K562 (cell line): ENCODE measurements at regions not wholly inside any gene's neighbourhood (a gene's known extent, or its start where the extent isn't known, plus 50 kb on each side); places are given as distances from the start of the nearest gene placed in this dataset.

Source experiments
- ARHGAP35 ChIP-seq: fragments of 450-650 bp; IDR thresholded peaks from 2 replicates; pipeline ENCODE4 v1.6.1; 2018; ENCODE audit not compliant: partially characterized antibody
- CREBBP ChIP-seq: IDR thresholded peaks from one replicate; pipeline ENCODE4 v1.6.1; 2012; ENCODE audit warnings: low read depth, mild to moderate bottlenecking, control low read depth, inconsistent platforms, low read length
- NRF1 ChIP-seq, 2 experiments: fragments of 450-650 bp; IDR thresholded peaks in 1 of 2; conservative IDR thresholded peaks in 1 of 2; 2 replicates each; pipeline ENCODE4 v1.6.1; 2014; ENCODE audit warnings: mild to moderate bottlenecking in 2 of 2
- PKNOX1 ChIP-seq: fragments of 450-650 bp; IDR thresholded peaks from 2 replicates; pipeline ENCODE4 v1.6.1; 2016
- POLR2AphosphoS5 ChIP-seq: IDR thresholded peaks from 2 replicates; pipeline ENCODE4 v1.6.1; 2011; ENCODE audit warnings: mild to moderate bottlenecking, low read depth, low read length, moderate library complexity; ENCODE audit not compliant: control insufficient read depth, insufficient read depth
- RFX1 ChIP-seq: fragments of 450-650 bp; IDR thresholded peaks from 2 replicates; pipeline ENCODE4 v1.6.1; 2016; ENCODE audit warnings: mild to moderate bottlenecking, moderate library complexity
- TEAD1 ChIP-seq, 2 experiments: fragments of 450-650 bp in 1 of 2; sonication (generic) in 1 of 2; formaldehyde crosslinking; IDR thresholded peaks; 2 replicates each; pipeline versions ENCODE4 v1.4.0 to v1.8.0; 2020 to 2022; ENCODE audit warnings: mild to moderate bottlenecking in 2 of 2, missing genetic modification reagents in 1 of 2
- ZFP1 ChIP-seq: fragments of 450-650 bp; formaldehyde crosslinking; IDR thresholded peaks from 2 replicates; pipeline ENCODE4 v1.4.0; 2020; ENCODE audit warnings: mild to moderate bottlenecking, mixed read lengths
- ZFX ChIP-seq: sonication (generic); formaldehyde crosslinking; IDR thresholded peaks from 2 replicates; pipeline ENCODE4 v1.8.0; 2022; ENCODE audit warnings: mild to moderate bottlenecking, missing genetic modification reagents, moderate library complexity
- ZNF282 ChIP-seq: sonication (generic); formaldehyde crosslinking; IDR thresholded peaks from 2 replicates; pipeline ENCODE4 v1.8.1; 2023; ENCODE audit warnings: missing genetic modification reagents
- ZNF449 ChIP-seq: fragments of 250-450 bp; sonication (Bioruptor Pico); IDR thresholded peaks from 2 replicates; pipeline ENCODE4 v1.8.0; 2022; ENCODE audit warnings: moderate library complexity, mild to moderate bottlenecking, inconsistent platforms
- ZNF584 ChIP-seq: fragments of 200-800 bp; sonication (Bioruptor generic); IDR thresholded peaks from 2 replicates; pipeline ENCODE4 v1.6.1; 2016; ENCODE audit warnings: low read depth, mild to moderate bottlenecking, missing genetic modification characterization, missing compliant biosample characterization
- TF ChIP-seq, protein P1 (sequence below), 3 experiments: IDR thresholded peaks in 2 of 3; conservative IDR thresholded peaks in 1 of 3; 2 replicates each; pipeline ENCODE4 v1.5.1; 2011 to 2012; ENCODE audit warnings: low read length in 3 of 3, mild to moderate bottlenecking in 3 of 3, control low read depth in 2 of 3, improper control_type of control experiment in 1 of 3, inconsistent platforms in 1 of 3, low read depth in 1 of 3, mixed read lengths in 1 of 3, moderate library complexity in 1 of 3; ENCODE audit not compliant: insufficient read depth in 2 of 3
- TF ChIP-seq, protein P2 (sequence below): fragments of 250-450 bp; sonication (Bioruptor Pico); IDR thresholded peaks from 2 replicates; pipeline ENCODE4 v1.6.1; 2021; ENCODE audit warnings: mild to moderate bottlenecking

GRCh38 chr2:194343167-194343566 is 1313.9 kb upstream of the SLC39A10 start:
- TF ChIP-seq PKNOX1 (no peak), TEAD1 (CRISPR knock-in tag; IDR thresholded peaks at IDR 0.05) (no peak), ZNF282 (no peak), POLR2AphosphoS5 (no peak), ZFP1 (no peak), ZNF584 (CRISPR knock-in tag) (no peak), CREBBP (no peak), ZFX (CRISPR knock-in tag) (no peak), ZNF449 (CRISPR knock-in tag) (no peak), ARHGAP35 (no peak), NRF1 (conservative IDR thresholded peaks at IDR 0.05 in 1 of 2, IDR thresholded peaks at IDR 0.05 in 1 of 2) (no peak), RFX1 (no peak)
- TF ChIP-seq, protein P1, sequence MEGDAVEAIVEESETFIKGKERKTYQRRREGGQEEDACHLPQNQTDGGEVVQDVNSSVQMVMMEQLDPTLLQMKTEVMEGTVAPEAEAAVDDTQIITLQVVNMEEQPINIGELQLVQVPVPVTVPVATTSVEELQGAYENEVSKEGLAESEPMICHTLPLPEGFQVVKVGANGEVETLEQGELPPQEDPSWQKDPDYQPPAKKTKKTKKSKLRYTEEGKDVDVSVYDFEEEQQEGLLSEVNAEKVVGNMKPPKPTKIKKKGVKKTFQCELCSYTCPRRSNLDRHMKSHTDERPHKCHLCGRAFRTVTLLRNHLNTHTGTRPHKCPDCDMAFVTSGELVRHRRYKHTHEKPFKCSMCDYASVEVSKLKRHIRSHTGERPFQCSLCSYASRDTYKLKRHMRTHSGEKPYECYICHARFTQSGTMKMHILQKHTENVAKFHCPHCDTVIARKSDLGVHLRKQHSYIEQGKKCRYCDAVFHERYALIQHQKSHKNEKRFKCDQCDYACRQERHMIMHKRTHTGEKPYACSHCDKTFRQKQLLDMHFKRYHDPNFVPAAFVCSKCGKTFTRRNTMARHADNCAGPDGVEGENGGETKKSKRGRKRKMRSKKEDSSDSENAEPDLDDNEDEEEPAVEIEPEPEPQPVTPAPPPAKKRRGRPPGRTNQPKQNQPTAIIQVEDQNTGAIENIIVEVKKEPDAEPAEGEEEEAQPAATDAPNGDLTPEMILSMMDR (IDR thresholded peaks at IDR 0.05 in 2 of 3, conservative IDR thresholded peaks at IDR 0.05 in 1 of 3; ENCODE audit: insufficient read depth in 2 of 3, low read depth in 1 of 3, low read length in 3 of 3), result no peak
- TF ChIP-seq, protein P2, sequence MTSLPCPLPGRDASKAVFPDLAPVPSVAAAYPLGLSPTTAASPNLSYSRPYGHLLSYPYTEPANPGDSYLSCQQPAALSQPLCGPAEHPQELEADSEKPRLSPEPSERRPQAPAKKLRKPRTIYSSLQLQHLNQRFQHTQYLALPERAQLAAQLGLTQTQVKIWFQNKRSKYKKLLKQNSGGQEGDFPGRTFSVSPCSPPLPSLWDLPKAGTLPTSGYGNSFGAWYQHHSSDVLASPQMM (CRISPR knock-in tag), result no peak
